ENCODE measurements at regions not wholly inside any gene's neighbourhood (a gene's known extent, or its start where the extent isn't known, plus 50 kb on each side); places are given as distances from the start of the nearest gene placed in this dataset.

DNA sequence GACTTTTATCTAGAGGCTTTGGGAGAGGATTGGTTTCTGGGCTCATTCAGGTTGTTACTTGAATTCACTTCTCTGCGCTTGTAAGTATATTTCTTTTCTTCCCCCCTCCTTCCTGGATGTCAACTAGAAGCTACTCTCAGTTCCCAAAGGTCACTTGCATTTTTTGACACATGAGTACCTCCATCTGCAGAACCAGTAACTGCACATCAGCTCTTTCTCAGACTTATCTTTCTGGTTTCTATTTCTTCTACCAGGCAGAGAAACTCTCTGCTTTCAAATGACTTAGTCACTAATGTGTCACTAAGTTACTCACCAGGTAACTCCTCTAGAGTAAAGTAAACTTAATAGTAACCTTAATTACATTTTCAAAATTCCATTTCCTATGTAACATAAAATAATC, 773.0 kb upstream of the LUZP2 start:
- TF ChIP-seq, protein P1, sequence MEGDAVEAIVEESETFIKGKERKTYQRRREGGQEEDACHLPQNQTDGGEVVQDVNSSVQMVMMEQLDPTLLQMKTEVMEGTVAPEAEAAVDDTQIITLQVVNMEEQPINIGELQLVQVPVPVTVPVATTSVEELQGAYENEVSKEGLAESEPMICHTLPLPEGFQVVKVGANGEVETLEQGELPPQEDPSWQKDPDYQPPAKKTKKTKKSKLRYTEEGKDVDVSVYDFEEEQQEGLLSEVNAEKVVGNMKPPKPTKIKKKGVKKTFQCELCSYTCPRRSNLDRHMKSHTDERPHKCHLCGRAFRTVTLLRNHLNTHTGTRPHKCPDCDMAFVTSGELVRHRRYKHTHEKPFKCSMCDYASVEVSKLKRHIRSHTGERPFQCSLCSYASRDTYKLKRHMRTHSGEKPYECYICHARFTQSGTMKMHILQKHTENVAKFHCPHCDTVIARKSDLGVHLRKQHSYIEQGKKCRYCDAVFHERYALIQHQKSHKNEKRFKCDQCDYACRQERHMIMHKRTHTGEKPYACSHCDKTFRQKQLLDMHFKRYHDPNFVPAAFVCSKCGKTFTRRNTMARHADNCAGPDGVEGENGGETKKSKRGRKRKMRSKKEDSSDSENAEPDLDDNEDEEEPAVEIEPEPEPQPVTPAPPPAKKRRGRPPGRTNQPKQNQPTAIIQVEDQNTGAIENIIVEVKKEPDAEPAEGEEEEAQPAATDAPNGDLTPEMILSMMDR (IDR thresholded peaks at IDR 0.05): no peak
- DNase-seq: no peak
- Mint-ChIP-seq H3K4me1 (ENCODE audit: low read depth) (peaks cover 48% of the 10 kb centered on the region; the same call in 1 of the 2 replicates), H3K27me3 (ENCODE audit: insufficient read depth) (no peaks in the 10 kb centered on the region; the same call in 1 of the 2 replicates), H3K36me3 (ENCODE audit: low read depth) (peaks cover 5% of the 10 kb centered on the region; the same call in 1 of the 2 replicates), H3K4me3 (peak overlapping the region; percentile 10; the same call in 1 of the 2 replicates), H3K9me3 (peaks cover 5% of the 10 kb centered on the region), H3K27ac (no peak overlapping the region)

GRCh38 chr11:23725752-23726151, 771.1 kb upstream of the LUZP2 start:
- Mint-ChIP-seq H3K36me3 (ENCODE audit: low read depth) (no peaks in the 10 kb centered on the region; the same call in 1 of the 2 replicates), H3K9me3 (no peaks in the 10 kb centered on the region), H3K4me3 (peak overlapping the region; percentile 7; the same call in 1 of the 2 replicates), H3K27me3 (ENCODE audit: insufficient read depth) (no peaks in the 10 kb centered on the region), H3K4me1 (ENCODE audit: low read depth) (peaks cover 48% of the 10 kb centered on the region; the same call in 1 of the 2 replicates), H3K27ac (peak overlapping the region; percentile 15; the same call in 1 of the 2 replicates)
- TF ChIP-seq, protein P1 (IDR thresholded peaks at IDR 0.05): no peak
- no peak for DNase-seq

- TF ChIP-seq, protein P1 (IDR thresholded peaks at IDR 0.05): no peak
- DNase-seq: no peak
- Mint-ChIP-seq H3K4me1 (ENCODE audit: low read depth) (peaks cover 56% of the 10 kb centered on the region; the same call in 1 of the 2 replicates), H3K27me3 (ENCODE audit: insufficient read depth) (no peaks in the 10 kb centered on the region; the same call in 1 of the 2 replicates), H3K36me3 (ENCODE audit: low read depth) (no peaks in the 10 kb centered on the region; the same call in 1 of the 2 replicates), H3K27ac (no peak overlapping the region; the same call in 1 of the 2 replicates), H3K4me3 (no peak overlapping the region), H3K9me3 (no peaks in the 10 kb centered on the region)
Observed at GRCh38 chr11:23727387-23727786, 769.5 kb upstream of the LUZP2 start.

GRCh38 chr11:23727794-23728193, 769.1 kb upstream of the LUZP2 start:
- no peaks in the 10 kb centered on the region; the same call in 1 of the 2 replicates for H3K27me3 Mint-ChIP-seq (ENCODE audit: insufficient read depth)
- H3K4me1 Mint-ChIP-seq (ENCODE audit: low read depth): peaks cover 60% of the 10 kb centered on the region; the same call in 1 of the 2 replicates
- H3K27ac Mint-ChIP-seq: no peak overlapping the region
- TF ChIP-seq, protein P1 (IDR thresholded peaks at IDR 0.05): no peak
- no peak overlapping the region; the same call in 1 of the 2 replicates for H3K4me3 Mint-ChIP-seq
- DNase-seq: no peak
- H3K36me3 Mint-ChIP-seq (ENCODE audit: low read depth): no peaks in the 10 kb centered on the region; the same call in 1 of the 2 replicates
- peaks cover 3% of the 10 kb centered on the region; the same call in 1 of the 2 replicates for H3K9me3 Mint-ChIP-seq

GRCh38 chr11:23729088-23729487, 767.8 kb upstream of the LUZP2 start:
- peaks cover 50% of the 10 kb centered on the region; the same call in 1 of the 2 replicates for H3K4me1 Mint-ChIP-seq (ENCODE audit: low read depth)
- peaks cover 10% of the 10 kb centered on the region; the same call in 1 of the 2 replicates for H3K9me3 Mint-ChIP-seq
- H3K4me3 Mint-ChIP-seq: no peak overlapping the region
- TF ChIP-seq, protein P1 (IDR thresholded peaks at IDR 0.05): no peak
- no peak overlapping the region for H3K27ac Mint-ChIP-seq
- H3K27me3 Mint-ChIP-seq (ENCODE audit: insufficient read depth): no peaks in the 10 kb centered on the region; the same call in 1 of the 2 replicates
- no peaks in the 10 kb centered on the region; the same call in 1 of the 2 replicates for H3K36me3 Mint-ChIP-seq (ENCODE audit: low read depth)
- no peak for DNase-seq

Data from HFFc6 (cell line).